SK-N-SH (cell line): ENCODE measurements at regions not wholly inside any gene's neighbourhood (a gene's known extent, or its start where the extent isn't known, plus 50 kb on each side); places are given as distances from the start of the nearest gene placed in this dataset.

ENCODE experiments used
- CTCF ChIA-PET: fragments of 300-600, 350-600 bp; formaldehyde crosslinking; extraction: SDS; loops from one replicate; lab custom pipeline; 2021; lab: Yijun Ruan, JAX
- POLR2A ChIA-PET: fragments of 350-600 bp; sonication (Branson Sonifier 250); formaldehyde crosslinking; extraction: SDS; loops from one replicate; lab custom pipeline; 2020; ENCODE audit warnings: antibody characterized with exemption, inconsistent platforms; lab: Yijun Ruan, JAX
- DNase-seq: peaks from one replicate; pipeline ENCODE4 v3.0.0; 2012
- H2AFZ ChIP-seq: fragments of 200-600 bp; sonication (generic); 2 replicates; pipeline ENCODE4 v1.8.1; 2016; ENCODE audit warnings: antibody characterized with exemption, mild to moderate bottlenecking, low read depth
- H3F3A ChIP-seq: fragments of 200-600 bp; sonication (generic); replicated peaks from 2 replicates; pipeline ENCODE3; 2016; ENCODE audit warnings: antibody characterized with exemption, mild to moderate bottlenecking; ENCODE audit not compliant: insufficient read depth
- H3K27ac ChIP-seq, 2 experiments: fragments of 200-500 bp in 1 of 2; fragments of 200-600 bp in 1 of 2; sonication (Bioruptor generic) in 1 of 2; sonication (generic), shearing (Covaris generic) in 1 of 2; 2 replicates each; pipeline versions ENCODE4 v1.5.1 to v1.6.1; 2014 to 2016; ENCODE audit warnings: low read depth in 2 of 2, inconsistent platforms in 1 of 2, low read length in 1 of 2, mild to moderate bottlenecking in 1 of 2, mixed read lengths in 1 of 2
- H3K27me3 ChIP-seq: fragments of 200-600 bp; sonication (generic), shearing (Covaris generic); 2 replicates; pipeline ENCODE4 v1.6.1; 2016; ENCODE audit warnings: mixed run types; ENCODE audit not compliant: insufficient read depth
- H3K36me3 ChIP-seq, 2 experiments: fragments of 200-500 bp in 1 of 2; fragments of 200-600 bp in 1 of 2; sonication (Bioruptor generic) in 1 of 2; sonication (generic) in 1 of 2; replicated peaks in 1 of 2; 2 replicates each; pipeline versions ENCODE3 to v1.5.1; 2014 to 2016; ENCODE audit warnings: low read length in 1 of 2, mild to moderate bottlenecking in 1 of 2; ENCODE audit not compliant: insufficient read depth in 2 of 2, control insufficient read depth in 1 of 2
- H3K4me1 ChIP-seq, 2 experiments: fragments of 200-500 bp in 1 of 2; fragments of 200-600 bp in 1 of 2; sonication (Bioruptor generic) in 1 of 2; sonication (generic), shearing (Covaris generic) in 1 of 2; 2 replicates each; pipeline versions ENCODE4 v1.5.1 to v1.6.1; 2014 to 2016; ENCODE audit warnings: low read depth in 1 of 2, low read length in 1 of 2, mixed run types in 1 of 2; ENCODE audit not compliant: insufficient read depth in 2 of 2, control insufficient read depth in 1 of 2
- H3K4me2 ChIP-seq: fragments of 200-600 bp; sonication (generic), shearing (Covaris generic); 2 replicates; pipeline ENCODE4 v1.6.1; 2017; ENCODE audit warnings: mixed run types
- H3K4me3 ChIP-seq, 2 experiments: fragments of 200-500 bp in 1 of 2; fragments of 200-600 bp in 1 of 2; sonication (Bioruptor generic) in 1 of 2; sonication (generic), shearing (Covaris generic) in 1 of 2; 2 replicates each; pipeline versions ENCODE4 v1.5.1 to v1.8.1; 2014 to 2016; ENCODE audit warnings: low read depth in 2 of 2, inconsistent platforms in 1 of 2, low read length in 1 of 2, mild to moderate bottlenecking in 1 of 2, mixed read lengths in 1 of 2, moderate library complexity in 1 of 2
- H3K79me2 ChIP-seq: fragments of 200-600 bp; sonication (generic); 2 replicates; pipeline ENCODE4 v1.8.1; 2017; ENCODE audit warnings: mild to moderate bottlenecking; ENCODE audit not compliant: insufficient read depth
- H3K9ac ChIP-seq: fragments of 200-600 bp; sonication (generic); 2 replicates; pipeline ENCODE4 v1.6.1; 2017; ENCODE audit warnings: mixed run types
- H3K9me2 ChIP-seq: fragments of 200-600 bp; sonication (generic); 2 replicates; pipeline ENCODE4 v1.6.1; 2017; ENCODE audit warnings: mixed run types
- H3K9me3 ChIP-seq: fragments of 200-600 bp; sonication (generic); 2 replicates; pipeline ENCODE4 v1.6.1; 2017; ENCODE audit warnings: mixed run types, mild to moderate bottlenecking, moderate library complexity
- H4K20me1 ChIP-seq: fragments of 200-600 bp; sonication (generic); 2 replicates; pipeline ENCODE4 v1.6.1; 2017; ENCODE audit warnings: mild to moderate bottlenecking, mixed run types; ENCODE audit not compliant: insufficient read depth
- CHD2 ChIP-seq: fragments of 150-350 bp; IDR thresholded peaks from 2 replicates; pipeline ENCODE4 v1.6.1; 2018; ENCODE audit warnings: low read length; ENCODE audit not compliant: partially characterized antibody
- CTCF ChIP-seq: fragments of 200-600 bp; sonication (generic); IDR thresholded peaks from 2 replicates; pipeline ENCODE4 v1.6.1; 2017; ENCODE audit warnings: antibody characterized with exemption, mild to moderate bottlenecking, moderate library complexity
- ELF1 ChIP-seq: IDR thresholded peaks from 2 replicates; pipeline ENCODE4 v1.4.0; 2012
- FOXJ3 ChIP-seq: sonication (generic); formaldehyde crosslinking; IDR thresholded peaks from 2 replicates; pipeline ENCODE4 v1.5.1; 2020; ENCODE audit warnings: mild to moderate bottlenecking, missing genetic modification reagents
- GABPA ChIP-seq: IDR thresholded peaks from 2 replicates; pipeline ENCODE4 v1.4.0; 2012; ENCODE audit warnings: low read depth, mild to moderate bottlenecking
- GATA2 ChIP-seq: sonication (generic); formaldehyde crosslinking; IDR thresholded peaks from 2 replicates; pipeline ENCODE4 v1.5.0; 2020; ENCODE audit warnings: mild to moderate bottlenecking, missing genetic modification reagents
- IRF3 ChIP-seq: fragments of 150-350 bp; IDR thresholded peaks from 2 replicates; pipeline ENCODE4 v1.6.1; 2016; ENCODE audit warnings: mild to moderate bottlenecking, low read depth, low read length
- JUND ChIP-seq: IDR thresholded peaks from 2 replicates; pipeline ENCODE4 v1.4.0; 2012
- MAX ChIP-seq: IDR thresholded peaks from 2 replicates; pipeline ENCODE4 v1.4.0; 2012; ENCODE audit warnings: low read depth
- NRF1 ChIP-seq: IDR thresholded peaks from 2 replicates; pipeline ENCODE4 v1.6.1; 2012; ENCODE audit warnings: low read depth, mild to moderate bottlenecking, low read length
- PBX3 ChIP-seq: IDR thresholded peaks from 2 replicates; pipeline ENCODE4; 2012
- REST ChIP-seq: IDR thresholded peaks from 2 replicates; pipeline ENCODE4 v1.6.1; 2012; ENCODE audit warnings: mild to moderate bottlenecking, low read depth, low read length, moderate library complexity
- RXRA ChIP-seq: IDR thresholded peaks from 2 replicates; pipeline ENCODE4 v1.4.0; 2012; ENCODE audit warnings: low read depth, mild to moderate bottlenecking, borderline replicate concordance
- TAF1 ChIP-seq: IDR thresholded peaks from 2 replicates; pipeline ENCODE4 v1.6.1; 2012; ENCODE audit warnings: low read depth, mild to moderate bottlenecking, low read length, moderate library complexity, borderline replicate concordance
- TCF12 ChIP-seq: IDR thresholded peaks from 2 replicates; pipeline ENCODE4 v1.4.0; 2012
- TEAD4 ChIP-seq: IDR thresholded peaks from 2 replicates; pipeline ENCODE4 v1.4.0; 2012; ENCODE audit warnings: mild to moderate bottlenecking, borderline replicate concordance; ENCODE audit not compliant: insufficient read depth
- USF1 ChIP-seq: IDR thresholded peaks from 2 replicates; pipeline ENCODE4 v1.4.0; 2012; ENCODE audit warnings: low read depth, borderline replicate concordance
- USF2 ChIP-seq: fragments of 150-350 bp; IDR thresholded peaks from 2 replicates; pipeline ENCODE4 v1.6.1; 2017; ENCODE audit warnings: antibody characterized with exemption, low read length, low read depth, borderline replicate concordance
- YY1 ChIP-seq: IDR thresholded peaks from 2 replicates; pipeline ENCODE4 v1.4.0; 2012; ENCODE audit warnings: low read depth, mild to moderate bottlenecking
- ZBTB33 ChIP-seq: IDR thresholded peaks from 2 replicates; pipeline ENCODE4 v1.4.0; 2012; ENCODE audit warnings: low read depth, borderline replicate concordance
- WGBS: methylation state at CpG from one replicate; pipeline ENCODE4 v1.1.6; 2017; ENCODE audit warnings: low lambda C conversion rate; 5-methylcytosine and 5-hydroxymethylcytosine counted together

GRCh38 chr10:83943049-83943448, 196.3 kb upstream of the GHITM start:
- CTCF ChIA-PET: interaction anchor here (0.7 kb wide), 1 partner anchor 19 kb away, joined by 3 read pairs; no protein-coding TSS in a partner anchor
- H3K4me2 ChIP-seq: no peak overlapping the region
- POLR2A ChIA-PET: no interaction called here

More at GRCh38 chr10:83943049-83943448, 196.3 kb upstream of the GHITM start:
- no peak overlapping the region for H3K27ac ChIP-seq
- DNase-seq: no peak
- no peak overlapping the region for H3K4me3 ChIP-seq
- no peaks in the 10 kb centered on the region for H3F3A ChIP-seq
- no peaks in the 10 kb centered on the region for H3K9me3 ChIP-seq
- no peak for TF ChIP-seq CTCF
- TF ChIP-seq GATA2 (CRISPR knock-in tag): no peak
- TF ChIP-seq CHD2: no peak
- TF ChIP-seq IRF3: no peak
- TF ChIP-seq GABPA: no peak
- TF ChIP-seq RXRA: no peak
- TF ChIP-seq USF1: no peak
- no peak for TF ChIP-seq TCF12
- no peak for TF ChIP-seq YY1
- TF ChIP-seq FOXJ3 (CRISPR knock-in tag): no peak
- no peak for TF ChIP-seq ELF1
- no peak for TF ChIP-seq TAF1
- TF ChIP-seq PBX3: no peak
- TF ChIP-seq USF2: no peak
- no peak for TF ChIP-seq TEAD4
- TF ChIP-seq NRF1: no peak
- no peak for TF ChIP-seq ZBTB33
- TF ChIP-seq REST: no peak
- no peak for TF ChIP-seq JUND
- TF ChIP-seq MAX: no peak
- no peak overlapping the region for H3K9ac ChIP-seq
- 38% methylated on average over 5 of the region's 5 CpGs for WGBS
- no peaks in the 10 kb centered on the region for H3K9me2 ChIP-seq
- H3K4me1 ChIP-seq: peaks cover 0 to 3% of the 10 kb centered on the region in 2 experiments; a peak in 1 of 4 replicates
- H3K36me3 ChIP-seq: no peaks in the 10 kb centered on the region
- no peaks in the 10 kb centered on the region for H4K20me1 ChIP-seq
- H3K27me3 ChIP-seq: no peaks in the 10 kb centered on the region
- H3K79me2 ChIP-seq: no peaks in the 10 kb centered on the region
- no peak overlapping the region for H2AFZ ChIP-seq
